ENCODE measurements at regions not wholly inside any gene's neighbourhood (a gene's known extent, or its start where the extent isn't known, plus 50 kb on each side); places are given as distances from the start of the nearest gene placed in this dataset.

GRCh38 chr10:130463104-130463875 is 327.1 kb downstream of the GLRX3 start:
- no peak for DNase-seq (ENCODE audit: low read depth)

- DNase-seq (ENCODE audit: low read depth) = no peak
These were observed 327.7 kb downstream of the GLRX3 start for GRCh38 chr10:130463876-130464364.

GRCh38 chr10:130464426-130464825 is 328.2 kb downstream of the GLRX3 start:
- DNase-seq (ENCODE audit: low read depth) = no peak

- DNase-seq (ENCODE audit: low read depth) = no peak
These were observed 330.2 kb downstream of the GLRX3 start for GRCh38 chr10:130466271-130466997.

- no peak for DNase-seq (ENCODE audit: low read depth)
These were observed 334.1 kb downstream of the GLRX3 start for GRCh38 chr10:130470286-130470685.

GRCh38 chr10:130470973-130471372 is 334.8 kb downstream of the GLRX3 start:
- DNase-seq (ENCODE audit: low read depth) = no peak

GRCh38 chr10:130471486-130471885 is 335.3 kb downstream of the GLRX3 start:
- DNase-seq (ENCODE audit: low read depth) = no peak

GRCh38 chr10:130472236-130472635 is 336.0 kb downstream of the GLRX3 start:
- DNase-seq (ENCODE audit: low read depth) = no peak

- no peak for DNase-seq (ENCODE audit: low read depth)
These were observed 338.4 kb downstream of the GLRX3 start for GRCh38 chr10:130474591-130474990.

GRCh38 chr10:130477360-130477759 is 341.2 kb downstream of the GLRX3 start:
- DNase-seq (ENCODE audit: low read depth) = no peak

- no peak for DNase-seq (ENCODE audit: low read depth)
These were observed 343.0 kb downstream of the GLRX3 start for GRCh38 chr10:130479146-130479545.

GRCh38 chr10:130479926-130480325 is 343.7 kb downstream of the GLRX3 start:
- no peak for DNase-seq (ENCODE audit: low read depth)

GRCh38 chr10:130480491-130480890 is 344.3 kb downstream of the GLRX3 start:
- DNase-seq (ENCODE audit: low read depth) = no peak

GRCh38 chr10:130481076-130481930 is 345.1 kb downstream of the GLRX3 start:
- no peak for DNase-seq (ENCODE audit: low read depth)

GRCh38 chr10:130481936-130482335 is 345.7 kb downstream of the GLRX3 start:
- DNase-seq (ENCODE audit: low read depth) = no peak

- DNase-seq (ENCODE audit: low read depth) = no peak
These were observed 347.7 kb downstream of the GLRX3 start for GRCh38 chr10:130483691-130484467.

- no peak for DNase-seq (ENCODE audit: low read depth)
These were observed 348.4 kb downstream of the GLRX3 start for GRCh38 chr10:130484468-130485180.

GRCh38 chr10:130485236-130485957 is 349.2 kb downstream of the GLRX3 start:
- no peak for DNase-seq (ENCODE audit: low read depth)

GRCh38 chr10:130485958-130486895 is 350.0 kb downstream of the GLRX3 start:
- DNase-seq (ENCODE audit: low read depth) = no peak

Measured in amniotic epithelial cell (primary cell).